ENCODE measurements at regions not wholly inside any gene's neighbourhood (a gene's known extent, or its start where the extent isn't known, plus 50 kb on each side); places are given as distances from the start of the nearest gene placed in this dataset.

DNA sequence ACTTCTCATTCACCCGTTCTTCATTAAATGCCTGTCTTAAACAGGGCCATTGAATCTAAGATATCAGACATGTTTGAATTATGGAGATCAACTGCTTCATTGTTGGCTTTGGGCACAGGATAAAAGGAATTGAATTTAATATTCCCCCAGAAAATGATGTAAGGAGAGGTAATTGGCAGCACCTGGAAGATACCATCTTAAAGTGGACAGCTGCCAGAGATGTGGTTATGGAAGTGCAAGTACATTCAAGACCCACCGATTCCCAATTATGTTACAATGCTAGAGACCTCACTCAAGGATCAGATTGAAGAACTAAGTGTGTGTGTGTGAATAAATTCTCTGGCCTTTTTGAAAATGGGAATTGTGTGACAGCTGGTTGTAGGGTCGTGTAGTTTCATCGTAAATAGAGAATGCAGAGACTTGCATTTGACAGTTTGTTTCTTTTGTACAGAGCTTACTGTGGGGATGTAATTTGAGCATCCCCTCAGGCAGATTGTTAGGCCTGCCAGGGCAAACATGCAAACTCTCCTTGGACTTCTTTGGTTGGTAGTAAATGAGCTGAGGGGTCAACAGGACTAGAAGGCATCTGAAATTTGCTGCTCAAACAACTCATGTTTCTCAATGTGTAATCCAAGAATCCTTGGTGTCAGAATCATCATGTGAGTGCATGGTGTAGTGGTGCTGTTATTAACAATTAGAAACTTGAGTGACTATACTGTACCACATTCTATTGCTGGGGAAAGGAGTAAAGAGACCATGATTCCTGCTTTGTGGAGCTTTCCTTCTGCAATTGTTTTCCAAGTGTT lies 359.2 kb upstream of the THRB start:
- DNase-seq = no peak

DNA sequence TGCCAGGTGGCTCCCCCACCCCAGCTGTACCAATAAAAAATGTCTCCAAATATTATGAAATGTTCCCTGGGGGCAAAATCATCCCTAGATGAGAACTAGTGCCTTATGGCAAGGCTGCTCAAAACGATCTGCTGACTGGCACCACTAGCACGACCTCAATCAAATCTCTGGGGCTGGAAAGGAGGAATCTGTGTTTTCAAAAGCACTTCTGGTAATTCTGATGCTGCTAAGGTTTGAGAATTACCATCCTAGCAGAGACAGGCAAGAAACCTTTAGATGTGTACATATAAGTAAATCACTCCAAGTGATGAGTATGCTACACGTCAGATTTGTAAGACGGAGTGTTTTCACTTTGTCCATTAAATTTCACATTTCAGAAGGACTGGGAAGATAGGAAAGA lies 360.1 kb upstream of the THRB start:
- no peak for DNase-seq

DNA sequence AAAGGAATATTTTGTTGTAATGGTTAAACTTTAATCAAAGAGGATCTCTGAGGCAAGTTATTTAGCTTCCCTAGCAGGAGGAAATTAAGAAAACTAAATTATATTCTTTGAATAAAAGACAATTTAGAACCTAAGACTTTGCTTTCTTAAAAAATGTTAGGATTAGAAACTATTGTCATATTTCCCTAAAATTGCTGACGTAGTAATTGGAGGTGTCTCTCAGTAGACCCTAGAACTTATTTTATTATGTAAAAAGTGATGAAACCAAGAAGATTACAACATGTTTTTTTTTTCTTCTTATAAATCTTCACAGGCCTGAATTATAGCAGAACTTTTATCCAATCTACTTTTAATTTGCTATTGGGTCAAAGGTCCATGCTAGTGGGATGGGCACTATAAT lies 363.3 kb upstream of the THRB start:
- no peak for DNase-seq

DNA sequence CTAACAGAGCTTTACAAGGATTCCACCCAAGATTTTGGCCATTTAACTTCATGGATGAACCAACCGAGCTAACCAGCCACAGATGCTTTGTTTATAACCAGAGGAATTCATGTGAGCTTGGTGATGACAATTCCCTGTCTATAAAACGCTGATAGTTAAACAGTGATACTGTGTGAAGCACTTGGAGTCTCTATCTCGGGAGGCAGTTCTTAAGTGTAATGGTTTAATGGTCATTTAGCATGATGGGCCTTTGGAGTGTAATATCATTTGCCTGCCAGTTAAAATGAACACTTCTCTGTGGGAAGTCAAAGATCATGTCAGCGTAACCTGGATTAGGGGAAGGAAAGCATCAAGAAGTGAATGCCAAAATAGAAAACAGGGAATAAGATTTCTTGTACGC lies 368.6 kb upstream of the THRB start:
- no peak for DNase-seq

DNA sequence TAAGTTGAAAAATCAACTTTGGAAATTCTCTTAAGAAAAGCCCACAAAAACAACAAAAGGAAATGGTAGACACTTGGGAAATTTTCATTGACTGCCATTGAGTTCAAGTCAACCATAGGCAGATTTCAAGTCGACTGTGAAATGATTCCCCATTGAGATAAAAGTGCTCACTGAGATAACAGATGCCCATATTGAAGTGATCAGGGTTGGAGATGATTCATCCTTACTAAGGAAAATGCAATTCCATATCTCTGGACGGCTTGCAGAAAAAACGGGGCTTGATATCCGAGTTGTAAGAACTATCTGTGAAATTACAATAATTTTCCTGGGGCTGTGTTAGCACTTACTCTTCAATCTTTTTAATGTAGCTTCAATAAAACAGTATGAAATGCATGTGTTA lies 373.1 kb upstream of the THRB start:
- DNase-seq = no peak

DNA sequence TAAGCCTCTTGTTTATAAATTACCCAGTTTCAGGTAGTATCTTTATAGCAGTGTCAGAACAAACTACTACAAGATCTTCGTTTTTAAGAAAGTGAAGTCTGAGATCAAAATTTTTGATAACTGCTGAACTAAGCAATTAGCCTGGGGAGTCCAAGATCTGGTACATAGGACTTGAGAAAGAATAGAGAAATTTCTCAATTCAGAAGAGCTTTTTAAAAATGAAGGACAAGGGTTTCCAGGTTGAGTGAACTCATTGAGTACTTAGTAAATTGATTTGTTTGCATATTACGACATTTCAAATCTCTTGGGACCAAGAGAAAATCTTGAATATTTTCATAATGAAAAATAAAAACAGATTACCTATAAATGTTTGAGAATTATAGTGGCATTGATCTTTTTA lies 386.6 kb upstream of the THRB start:
- DNase-seq = no peak

DNA sequence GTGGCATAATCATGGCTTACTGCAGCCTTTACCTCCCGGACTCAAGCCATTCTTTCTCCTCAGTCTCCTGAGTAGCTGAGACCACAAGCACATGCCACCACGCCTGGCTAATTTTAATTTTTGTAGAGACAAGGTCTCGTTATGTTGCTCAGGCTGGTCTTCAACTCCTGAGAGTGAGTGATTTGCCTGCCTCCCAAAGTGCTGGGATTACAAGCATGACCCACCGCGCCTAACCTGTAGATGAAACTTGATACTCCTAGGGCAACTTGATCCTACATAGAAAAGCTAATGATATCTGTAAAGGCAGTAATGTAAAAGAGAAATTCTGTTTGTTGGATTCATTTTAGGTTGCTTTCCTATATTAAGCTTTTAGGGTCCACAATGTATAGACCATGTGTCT lies 391.9 kb upstream of the THRB start:
- no peak for DNase-seq

DNA sequence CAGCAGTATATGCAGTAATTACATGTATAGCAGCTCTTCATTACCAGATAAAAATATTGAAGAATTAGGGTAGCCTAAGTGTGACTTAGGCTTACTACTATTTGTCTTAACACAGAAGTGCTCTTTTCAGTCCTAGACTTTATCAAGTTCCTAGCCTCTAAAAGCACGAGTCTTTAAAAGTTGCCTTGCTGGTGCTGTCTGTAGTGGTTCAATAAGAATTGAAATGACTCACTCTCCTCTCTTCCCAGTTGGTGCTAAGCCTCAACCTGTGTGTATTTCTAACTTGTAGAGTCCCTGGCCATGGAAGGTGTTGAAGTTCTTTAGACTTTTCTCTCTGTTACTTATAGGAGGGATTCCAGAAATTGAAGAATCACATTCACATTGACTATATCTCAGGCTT lies 395.4 kb upstream of the THRB start:
- DNase-seq = no peak

DNA sequence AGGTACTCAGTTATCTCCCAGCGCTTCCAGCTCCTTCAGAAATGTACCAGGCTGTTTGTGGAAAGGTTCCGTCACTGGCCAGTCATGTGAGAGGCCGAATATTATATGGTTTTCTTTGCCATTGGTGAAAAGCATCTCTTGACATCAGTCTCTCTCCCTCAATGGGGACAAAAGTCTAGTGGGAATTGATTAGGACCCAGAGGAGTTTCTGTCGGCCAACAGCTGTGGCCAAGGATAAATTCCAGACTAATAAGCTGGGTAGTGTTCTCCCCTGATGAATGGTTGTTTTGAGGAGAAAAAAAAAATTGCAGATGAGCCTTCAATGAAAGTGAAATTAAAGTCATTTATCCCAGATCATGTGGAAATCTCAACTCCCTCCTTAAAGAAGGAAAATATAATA lies 404.7 kb upstream of the THRB start:
- no peak for DNase-seq

DNA sequence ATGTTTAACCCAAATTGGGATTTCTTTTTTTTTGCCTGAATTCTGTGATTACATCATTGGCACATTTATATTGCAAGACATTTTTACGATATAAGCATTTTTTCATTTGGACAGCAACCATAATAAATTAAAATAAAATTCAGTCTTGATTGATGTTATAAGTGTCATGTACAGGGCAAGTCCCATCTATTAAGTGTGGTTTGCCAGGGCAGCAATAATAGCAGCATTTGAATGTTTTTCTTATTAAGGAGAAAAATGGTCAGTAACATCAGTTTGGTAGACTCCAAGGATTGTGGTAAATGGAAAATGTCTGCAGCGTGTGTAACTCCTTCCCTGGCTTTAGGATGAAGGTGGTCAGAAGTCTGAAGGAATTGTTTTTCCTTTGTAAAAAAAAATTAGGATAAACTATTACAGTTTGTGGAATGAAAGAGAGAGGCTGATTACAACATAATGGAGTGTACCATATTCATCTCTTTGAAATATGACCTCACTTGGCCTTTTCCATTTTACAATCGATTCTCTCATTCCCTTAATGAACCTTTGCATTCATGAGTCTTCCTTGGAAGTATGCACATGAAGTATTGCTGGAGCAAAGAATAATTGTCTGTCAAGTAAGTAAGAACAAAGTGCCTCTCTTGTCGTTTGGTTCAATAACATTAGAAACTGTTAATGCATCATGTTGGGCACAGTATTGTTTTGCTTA lies 405.4 kb upstream of the THRB start:
- DNase-seq = no peak

DNA sequence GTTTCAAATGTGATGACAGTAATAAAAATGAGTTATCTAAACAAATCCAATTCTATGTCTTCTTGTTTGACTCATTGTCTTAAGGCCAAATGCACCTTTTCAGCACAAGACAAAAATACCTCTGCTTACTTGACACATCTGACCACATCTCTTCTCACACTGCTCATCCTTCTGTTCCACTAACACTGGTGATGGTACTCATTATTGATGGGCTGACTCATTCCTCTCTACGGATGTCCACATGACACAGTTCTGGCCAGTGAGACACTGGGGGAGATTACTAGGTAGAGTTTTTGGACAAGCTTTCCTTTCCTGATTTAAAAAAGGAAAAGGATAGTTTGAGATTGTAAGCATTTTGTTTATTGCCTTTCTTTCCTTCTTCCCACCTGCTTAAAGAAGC lies 410.6 kb upstream of the THRB start:
- no peak for DNase-seq

DNA sequence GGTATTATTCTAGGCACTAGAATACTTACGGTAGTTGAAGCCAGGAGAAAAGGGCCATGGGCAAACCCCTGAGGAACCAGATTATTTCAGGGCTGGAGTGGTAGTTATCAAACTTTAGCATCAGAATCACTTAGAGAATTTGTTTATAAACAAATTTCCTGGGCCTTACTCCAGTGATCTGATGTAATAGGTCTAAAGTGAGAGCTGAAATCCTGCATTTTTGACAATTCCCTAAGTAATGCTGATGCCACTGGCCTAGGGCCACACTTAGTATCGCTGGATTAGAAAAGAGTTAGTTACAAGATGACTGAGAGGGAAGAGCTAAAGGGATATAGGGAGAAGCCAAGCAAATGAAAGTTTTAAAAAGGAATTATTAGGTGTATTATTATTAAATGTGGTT lies 412.5 kb upstream of the THRB start:
- no peak for DNase-seq

DNA sequence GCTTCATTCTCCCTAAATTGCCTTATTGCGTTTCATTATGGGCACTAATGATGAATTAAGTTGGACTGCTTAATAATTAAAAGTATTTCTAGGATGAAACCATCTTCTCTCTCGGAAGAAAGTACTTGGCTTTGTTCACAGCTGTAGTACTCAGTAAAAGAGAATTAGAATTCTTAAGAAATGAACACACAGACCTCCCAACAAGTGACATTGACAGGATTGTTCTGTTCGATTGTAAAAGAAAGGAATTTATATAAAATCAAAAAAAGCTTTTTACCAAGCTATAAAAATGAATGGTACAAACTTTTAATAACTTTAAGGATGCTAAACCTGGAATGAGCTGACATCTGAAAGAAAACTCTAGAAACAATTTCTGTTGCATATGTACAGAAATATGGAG lies 416.4 kb upstream of the THRB start:
- DNase-seq = no peak

DNA sequence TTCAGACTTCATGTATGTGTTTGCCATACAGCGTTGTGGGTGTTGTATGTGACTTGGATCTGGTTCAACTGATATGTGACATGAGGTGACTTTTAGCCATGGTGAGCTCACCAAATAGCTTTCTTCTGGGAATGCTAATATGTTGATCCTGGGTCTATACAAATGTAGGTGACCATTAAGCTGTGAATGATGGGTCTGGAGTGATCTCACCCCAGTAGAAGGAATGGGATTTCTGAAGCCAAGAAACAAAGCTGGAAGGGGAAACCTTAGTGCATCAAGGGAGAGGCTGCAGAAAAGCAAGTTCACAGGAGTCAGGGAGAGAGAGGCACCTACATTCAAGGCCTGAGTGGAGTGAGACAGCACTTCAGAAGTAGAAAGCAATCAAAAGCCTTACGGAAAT lies 421.0 kb upstream of the THRB start:
- no peak for DNase-seq

DNA sequence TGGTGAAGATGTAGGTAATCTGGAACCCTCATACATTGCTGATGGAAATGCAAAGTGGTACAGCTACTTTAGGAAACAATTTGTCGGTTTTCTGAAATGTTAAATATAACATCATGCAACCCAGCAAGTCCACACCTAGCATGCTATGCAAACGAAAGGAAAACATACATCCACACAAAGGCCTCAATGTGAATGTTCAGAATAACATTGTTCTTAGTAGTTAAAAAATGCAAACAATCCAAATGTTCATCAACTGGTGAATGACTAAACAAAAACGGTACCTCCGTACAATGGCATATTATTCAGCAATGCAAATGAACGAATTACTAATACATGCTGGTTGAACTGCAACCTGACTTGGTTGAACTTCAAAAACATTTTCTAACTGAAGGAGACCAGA lies 423.3 kb upstream of the THRB start:
- DNase-seq = no peak

DNA sequence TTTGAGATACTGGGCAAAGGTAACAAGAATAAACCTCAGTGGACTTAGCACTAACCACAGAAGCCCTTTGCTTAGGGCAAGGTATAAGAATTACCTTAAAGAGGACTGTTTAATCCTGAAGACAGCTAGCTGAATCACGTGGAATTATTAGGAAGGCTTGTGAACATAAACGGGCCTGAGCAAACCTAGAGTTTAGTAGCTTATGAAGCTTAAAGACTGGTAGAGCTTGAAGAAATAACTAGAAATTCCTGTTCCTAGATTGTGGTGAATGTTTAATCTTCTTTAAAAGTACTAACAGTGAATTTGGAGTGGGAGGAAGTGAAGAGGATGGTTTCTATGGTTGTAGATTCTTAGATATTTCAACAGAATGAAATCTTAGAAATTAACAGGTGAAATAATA lies 428.9 kb upstream of the THRB start:
- DNase-seq = no peak

DNA sequence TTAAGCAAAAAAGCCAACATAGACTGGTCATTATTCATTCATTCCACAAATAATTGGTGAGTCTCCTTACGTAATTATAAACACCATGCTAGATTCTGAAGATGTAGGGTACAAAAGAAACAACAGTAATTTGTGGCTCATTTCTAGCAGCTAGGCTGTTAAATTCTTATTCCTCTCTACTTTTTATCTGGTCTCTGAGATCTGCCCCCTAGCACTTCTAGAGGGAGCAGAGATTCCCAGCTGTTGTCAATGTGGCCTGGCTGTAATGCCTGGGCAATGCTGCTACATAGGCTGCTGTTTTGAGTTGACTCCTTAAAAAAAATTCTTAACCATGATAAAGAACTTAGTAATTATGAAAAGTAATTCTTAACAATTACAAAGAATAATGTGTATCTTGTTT lies 434.9 kb upstream of the THRB start:
- no peak for DNase-seq

DNA sequence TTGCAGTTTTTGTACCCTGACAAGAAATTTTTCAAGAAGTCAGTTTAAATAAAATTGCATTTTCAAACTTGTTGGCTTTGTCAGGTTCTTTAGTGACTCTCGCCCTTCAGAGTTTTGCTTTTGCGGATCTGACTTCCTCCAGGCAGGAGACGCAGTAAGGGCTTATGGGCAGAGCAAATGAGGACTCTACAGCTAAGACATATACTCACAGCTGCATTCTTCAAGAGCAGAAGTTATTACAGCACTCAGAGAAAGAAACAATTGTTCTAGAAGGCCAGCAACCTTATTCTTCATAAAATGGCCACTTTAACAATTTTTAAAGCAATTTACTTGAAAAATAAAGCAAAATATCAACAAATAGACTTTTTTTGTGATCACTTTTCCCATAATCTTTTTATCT lies 438.8 kb upstream of the THRB start:
- no peak for DNase-seq

DNA sequence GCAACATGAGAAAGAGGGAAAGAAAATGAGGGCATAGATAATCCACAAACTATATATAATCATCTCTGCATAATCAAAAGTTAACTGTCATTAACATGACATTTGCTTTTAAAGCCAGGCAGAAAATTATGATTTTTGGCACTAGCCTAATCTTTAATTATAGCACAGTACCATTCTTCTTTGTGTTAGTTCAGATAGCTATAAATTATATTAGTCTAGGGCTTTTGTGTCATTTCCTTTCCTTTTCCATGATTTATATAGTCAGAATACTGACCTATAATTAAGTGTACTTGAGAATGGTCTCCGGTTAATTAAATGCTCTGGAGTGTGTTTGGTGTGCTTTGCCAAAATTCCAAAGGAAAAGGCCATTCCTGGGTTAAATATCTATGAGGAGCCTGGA lies 441.9 kb upstream of the THRB start:
- DNase-seq = no peak

DNA sequence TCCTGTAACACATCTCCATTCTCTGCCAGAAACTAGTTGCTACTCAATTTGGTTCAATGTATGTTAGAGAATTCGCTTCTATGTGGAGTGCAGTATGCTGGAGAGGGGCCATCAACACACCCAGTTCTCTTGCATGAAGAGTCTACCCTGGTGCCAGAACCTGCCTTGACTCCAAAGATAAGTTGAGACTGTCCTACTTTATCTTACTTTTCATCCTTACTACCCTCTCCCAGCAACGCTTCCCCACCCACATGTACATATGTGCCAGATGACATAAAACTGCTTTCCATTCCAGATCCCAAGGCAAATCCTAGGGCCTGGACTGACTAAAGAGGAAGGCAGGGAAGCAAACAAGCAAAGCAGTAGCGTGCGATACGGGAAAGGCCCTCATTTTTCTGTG lies 442.6 kb upstream of the THRB start:
- DNase-seq = no peak

DNA sequence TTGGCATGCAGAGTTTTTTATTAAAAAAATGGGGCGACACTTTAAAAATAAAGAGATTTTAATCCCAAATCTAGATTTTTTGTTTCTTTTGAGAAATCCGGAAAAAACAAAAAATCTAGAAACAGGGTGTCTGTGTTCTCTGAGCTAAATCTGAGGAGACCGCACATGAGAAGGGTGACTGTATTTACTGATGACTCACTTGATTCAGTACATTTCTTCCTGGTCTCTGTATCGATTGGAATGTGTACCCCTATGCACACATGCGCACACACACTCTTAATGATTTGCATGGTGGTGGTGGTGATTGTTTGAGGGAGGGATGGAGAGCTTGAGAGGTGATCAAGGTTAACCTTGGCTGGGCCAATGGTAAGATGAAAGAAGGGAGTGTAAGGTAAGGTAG lies 443.1 kb upstream of the THRB start:
- no peak for DNase-seq

DNA sequence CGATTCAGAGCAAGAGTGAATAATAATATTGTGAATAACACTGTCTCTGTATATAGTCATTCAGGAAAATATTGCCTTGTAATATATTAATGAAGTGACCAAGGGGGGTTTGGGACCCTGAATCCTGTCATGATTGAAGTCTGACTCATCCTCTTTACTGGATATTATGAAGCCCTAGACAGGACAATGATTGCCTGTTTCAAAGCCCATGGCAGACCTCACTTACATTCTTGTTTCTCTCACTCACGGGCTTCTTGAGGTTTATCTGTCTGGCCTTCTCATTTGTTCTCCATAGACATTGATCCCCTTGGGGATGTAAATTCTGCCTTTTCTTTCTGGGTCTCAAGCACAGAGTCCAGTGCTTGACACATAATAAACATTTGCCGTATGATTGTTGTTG lies 449.3 kb upstream of the THRB start:
- DNase-seq = no peak

DNA sequence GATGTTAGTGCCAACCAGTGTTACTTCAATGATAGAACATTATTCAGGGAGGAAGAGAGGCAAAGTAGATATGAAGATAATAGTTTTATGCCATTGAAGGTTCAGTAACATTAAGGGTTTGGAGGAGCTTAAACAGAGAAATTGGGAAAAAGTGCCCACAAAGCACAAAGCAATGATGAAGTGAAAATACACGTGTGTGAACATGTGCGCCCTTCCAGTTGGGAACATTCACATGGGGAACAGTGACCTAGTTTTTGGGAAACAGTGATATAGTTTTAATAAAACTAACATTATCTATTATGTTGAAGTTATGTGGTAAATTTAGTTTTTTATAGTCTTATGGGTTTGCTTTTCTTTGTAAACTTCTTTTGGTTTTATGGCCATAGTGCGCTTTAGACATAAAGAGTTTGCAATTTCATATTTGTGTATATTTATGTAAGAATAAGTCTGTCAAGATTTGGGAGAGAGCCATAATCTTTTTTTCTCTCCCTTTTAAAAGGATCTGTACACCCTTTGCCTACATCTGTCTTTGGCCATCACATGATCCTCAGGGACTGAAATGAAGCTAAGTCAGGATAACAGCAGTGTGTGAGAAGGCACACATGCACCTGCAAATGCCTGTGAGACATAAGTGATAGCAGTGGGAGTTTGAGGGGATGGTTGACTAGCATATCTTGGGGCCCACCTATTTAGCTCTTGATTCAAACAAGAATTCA lies 450.3 kb upstream of the THRB start:
- DNase-seq = no peak

DNA sequence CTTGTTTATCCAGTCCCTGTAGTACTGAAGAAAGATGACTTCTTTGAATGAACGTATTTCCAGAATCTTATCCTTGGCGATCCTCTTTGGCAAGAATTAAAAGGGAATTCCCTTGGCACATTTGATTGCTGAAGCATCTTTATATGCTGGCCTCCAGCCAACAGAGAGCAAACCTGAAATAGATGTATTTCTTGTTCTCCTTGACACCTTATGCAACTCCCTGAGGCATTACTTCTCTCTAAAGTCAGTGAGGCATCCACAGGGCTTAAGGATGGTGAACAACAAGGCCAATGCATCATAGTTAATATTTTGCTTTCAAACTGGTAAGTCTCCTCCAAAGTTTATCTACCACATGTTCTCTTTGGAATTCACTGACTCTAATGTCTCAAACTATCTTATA lies 450.9 kb upstream of the THRB start:
- DNase-seq = no peak

Data from suppressor macrophage treated with lipopolysaccharide for 4 hours (primary cell).